ENCODE measurements at regions not wholly inside any gene's neighbourhood (a gene's known extent, or its start where the extent isn't known, plus 50 kb on each side); places are given as distances from the start of the nearest gene placed in this dataset.

- H3K9me3 Mint-ChIP-seq (ENCODE audit: unreplicated experiment) = no peaks in the 10 kb centered on the region
- H3K4me3 Mint-ChIP-seq (ENCODE audit: unreplicated experiment) = no peak overlapping the region
- H3K36me3 Mint-ChIP-seq (ENCODE audit: unreplicated experiment) = peaks cover 2% of the 10 kb centered on the region
- DNase-seq (ENCODE audit: extremely low spot score, unreplicated experiment) = peak; percentile 49
- no peaks in the 10 kb centered on the region for H3K27me3 Mint-ChIP-seq (ENCODE audit: unreplicated experiment)
- H3K27ac Mint-ChIP-seq (ENCODE audit: unreplicated experiment) = no peak overlapping the region
- H3K4me1 Mint-ChIP-seq (ENCODE audit: unreplicated experiment) = peaks cover 17% of the 10 kb centered on the region
- no peak for TF ChIP-seq CTCF (IDR thresholded peaks at IDR 0.05)
These were observed 55.5 kb upstream of the FSTL1 start for GRCh38 chr3:120506076-120506827.

GRCh38 chr3:120503727-120504616 is 53.2 kb upstream of the FSTL1 start:
- peaks cover 31% of the 10 kb centered on the region for H3K4me1 Mint-ChIP-seq (ENCODE audit: unreplicated experiment)
- H3K4me3 Mint-ChIP-seq (ENCODE audit: unreplicated experiment) = no peak overlapping the region
- peak; percentile 40 for DNase-seq (ENCODE audit: extremely low spot score, unreplicated experiment)
- TF ChIP-seq CTCF (IDR thresholded peaks at IDR 0.05) = no peak
- peaks cover under 1% of the 10 kb centered on the region for H3K36me3 Mint-ChIP-seq (ENCODE audit: unreplicated experiment)
- no peaks in the 10 kb centered on the region for H3K27me3 Mint-ChIP-seq (ENCODE audit: unreplicated experiment)
- H3K9me3 Mint-ChIP-seq (ENCODE audit: unreplicated experiment) = no peaks in the 10 kb centered on the region
- no peak overlapping the region for H3K27ac Mint-ChIP-seq (ENCODE audit: unreplicated experiment)

GRCh38 chr3:120502116-120502515 is 51.3 kb upstream of the FSTL1 start:
- H3K9me3 Mint-ChIP-seq (ENCODE audit: unreplicated experiment) = no peaks in the 10 kb centered on the region
- no peaks in the 10 kb centered on the region for H3K36me3 Mint-ChIP-seq (ENCODE audit: unreplicated experiment)
- H3K4me1 Mint-ChIP-seq (ENCODE audit: unreplicated experiment) = peaks cover 44% of the 10 kb centered on the region

More at GRCh38 chr3:120502116-120502515, 51.3 kb upstream of the FSTL1 start:
- TF ChIP-seq CTCF (IDR thresholded peaks at IDR 0.05) = no peak
- Mint-ChIP-seq H3K4me3 (ENCODE audit: unreplicated experiment) (no peak overlapping the region), H3K27me3 (ENCODE audit: unreplicated experiment) (no peaks in the 10 kb centered on the region), H3K27ac (ENCODE audit: unreplicated experiment) (no peak overlapping the region)
- DNase-seq (ENCODE audit: extremely low spot score, unreplicated experiment) = no peak

Data from osteocyte (in vitro differentiated cells).